Lung (tissue), 11 donors: ENCODE measurements at regions not wholly inside any gene's neighbourhood (a gene's known extent, or its start where the extent isn't known, plus 50 kb on each side); places are given as distances from the start of the nearest gene placed in this dataset.

Source experiments
- ATAC-seq: fragments of 200-7000 bp; cut with Tn5 transposase; one replicate; pipeline ENCODE4 v1.9.1; 2020; ENCODE audit warnings: moderate number of reproducible peaks; ENCODE audit not compliant: insufficient read depth, low FRiP score
- DNase-seq, 3 donors: peaks; one replicate each; pipeline ENCODE4 v3.0.0-alpha.2; 2013 to 2017
- H3K27ac ChIP-seq, 2 donors: one replicate each; pipeline ENCODE4 v1.5.1; 2013; ENCODE audit warnings: mild to moderate bottlenecking in 2 of 2, moderate library complexity in 2 of 2, control low read depth in 1 of 2, inconsistent platforms in 1 of 2, low read depth in 1 of 2, low read length in 1 of 2
- H3K27me3 ChIP-seq, 3 donors: one replicate each; pipeline ENCODE4 v1.5.1; 2013; ENCODE audit warnings: low read length in 2 of 3; ENCODE audit not compliant: control insufficient read depth in 3 of 3, insufficient read depth in 3 of 3
- H3K36me3 ChIP-seq, 4 donors: one replicate each; pipeline ENCODE4 v1.5.1; 2013; ENCODE audit warnings: low read length in 4 of 4, mild to moderate bottlenecking in 1 of 4, moderate library complexity in 1 of 4; ENCODE audit not compliant: control insufficient read depth in 4 of 4, insufficient read depth in 4 of 4
- H3K4me1 ChIP-seq, 5 donors: one replicate each; pipeline ENCODE4 v1.5.1; 2013; ENCODE audit warnings: low read length in 5 of 5, mild to moderate bottlenecking in 2 of 5, moderate library complexity in 1 of 5; ENCODE audit not compliant: control insufficient read depth in 5 of 5, insufficient read depth in 5 of 5
- H3K4me3 ChIP-seq: one replicate; pipeline ENCODE4 v1.5.1; 2013; ENCODE audit warnings: mild to moderate bottlenecking, control low read depth, moderate library complexity
- H3K9ac ChIP-seq, 2 donors: one replicate each; pipeline ENCODE4 v1.5.1; 2013; ENCODE audit warnings: low read length in 2 of 2, control low read depth in 1 of 2; ENCODE audit not compliant: insufficient read depth in 1 of 2
- H3K9me3 ChIP-seq, 4 donors: one replicate each; pipeline ENCODE4 v1.5.1; 2013; ENCODE audit warnings: low read length in 3 of 4, mild to moderate bottlenecking in 1 of 4, moderate library complexity in 1 of 4; ENCODE audit not compliant: control insufficient read depth in 4 of 4, insufficient read depth in 3 of 4
- CTCF ChIP-seq: IDR thresholded peaks from 2 replicates; pipeline ENCODE4 v1.5.1; 2012; ENCODE audit warnings: mild to moderate bottlenecking; ENCODE audit errors: control extremely low read depth, extremely low read depth
- WGBS, 2 donors: extraction: QIAGEN DNeasy Blood & Tissue Kit; methylation state at CpG; one replicate each; pipeline ENCODE4 v1.1.7; 2013; 5-methylcytosine and 5-hydroxymethylcytosine counted together
- donor health status: control.
- donor health status: control.
- donor health status: Bipolar disorder and iron deficiency.
- donor health status: healthy.
- donor health status: DM: yes; HTN: yes; CAD: no.

- no peaks in the 10 kb centered on the region for H3K9me3 ChIP-seq
- no peaks in the 10 kb centered on the region for H3K36me3 ChIP-seq
- H3K27ac ChIP-seq = no peak overlapping the region
- H3K9ac ChIP-seq = no peak overlapping the region
- H3K4me1 ChIP-seq = peaks cover 0 to 5% (median 4%) of the 10 kb centered on the region in 5 donors
- no peak overlapping the region for H3K4me3 ChIP-seq
- H3K27me3 ChIP-seq = no peaks in the 10 kb centered on the region
- WGBS, 2 donors = 74 to 86% methylated on average over 12 of the region's 12 CpGs
- no peak for DNase-seq
- no peak for TF ChIP-seq CTCF
- no peak for ATAC-seq
Observed at GRCh38 chr5:175096469-175097165, 347.4 kb downstream of the DRD1 start.

- Histone ChIP-seq H3K9me3 (no peaks in the 10 kb centered on the region), H3K9ac (no peak overlapping the region), H3K4me1 (peaks cover 0 to 5% (median 4%) of the 10 kb centered on the region in 5 donors), H3K4me3 (no peak overlapping the region), H3K27me3 (no peaks in the 10 kb centered on the region), H3K27ac (no peak overlapping the region), H3K36me3 (no peaks in the 10 kb centered on the region)
- no peak for ATAC-seq
- no peak for TF ChIP-seq CTCF
- DNase-seq = no peak
- 69 to 90% methylated on average over 1 of the region's 1 CpG for WGBS, 2 donors
Observed at GRCh38 chr5:175094461-175094860, 349.5 kb downstream of the DRD1 start.

- Histone ChIP-seq H3K27ac (no peak overlapping the region), H3K4me3 (no peak overlapping the region), H3K9ac (no peak overlapping the region), H3K9me3 (no peaks in the 10 kb centered on the region), H3K4me1 (no peaks in the 10 kb centered on the region), H3K36me3 (no peaks in the 10 kb centered on the region), H3K27me3 (no peaks in the 10 kb centered on the region)
- TF ChIP-seq CTCF = no peak
- 70 to 71% methylated on average over 3 of the region's 3 CpGs for WGBS, 2 donors
- ATAC-seq (no peak), DNase-seq (no peak)
Observed at GRCh38 chr5:175092691-175093090, 351.3 kb downstream of the DRD1 start.

GRCh38 chr5:175088963-175089362 lies 355.0 kb downstream of the DRD1 start:
- 80 to 89% methylated on average over 6 of the region's 6 CpGs for WGBS, 2 donors
- Histone ChIP-seq H3K9me3 (no peaks in the 10 kb centered on the region), H3K4me3 (no peak overlapping the region), H3K27ac (no peak overlapping the region), H3K27me3 (no peaks in the 10 kb centered on the region), H3K4me1 (no peaks in the 10 kb centered on the region), H3K9ac (no peak overlapping the region), H3K36me3 (no peaks in the 10 kb centered on the region)
- ATAC-seq (no peak), DNase-seq (no peak)
- no peak for TF ChIP-seq CTCF
